ENCODE measurements at regions not wholly inside any gene's neighbourhood (a gene's known extent, or its start where the extent isn't known, plus 50 kb on each side); places are given as distances from the start of the nearest gene placed in this dataset.
"Not testable (repeated sequence)": the region's sequence is repeated elsewhere in the genome, so short reads cannot be mapped to it uniquely, and the experiment has no call there.

GRCh38 chr11:121358760-121359159 is 66.2 kb downstream of the SC5D start:
- DNase-seq: no peak

- no peak for DNase-seq
These were observed 67.0 kb downstream of the SC5D start for GRCh38 chr11:121359591-121359990.

GRCh38 chr11:121362955-121363354 is 70.4 kb downstream of the SC5D start:
- not testable (repeated sequence) for DNase-seq

- DNase-seq: no peak
These were observed 72.7 kb downstream of the SC5D start for GRCh38 chr11:121365304-121365703.

- no peak for DNase-seq
These were observed 73.5 kb downstream of the SC5D start for GRCh38 chr11:121366038-121366437.

- DNase-seq: peak; percentile 3 to 17
These were observed 74.7 kb downstream of the SC5D start for GRCh38 chr11:121367001-121367843.

- no peak for DNase-seq
These were observed 75.3 kb downstream of the SC5D start for GRCh38 chr11:121367844-121368225.

GRCh38 chr11:121368364-121369240 is 76.0 kb downstream of the SC5D start:
- DNase-seq: no peak

- no peak for DNase-seq
These were observed 76.8 kb downstream of the SC5D start for GRCh38 chr11:121369366-121369765.

- DNase-seq: no peak
These were observed 79.5 kb downstream of the SC5D start for GRCh38 chr11:121372028-121372427.

DNA sequence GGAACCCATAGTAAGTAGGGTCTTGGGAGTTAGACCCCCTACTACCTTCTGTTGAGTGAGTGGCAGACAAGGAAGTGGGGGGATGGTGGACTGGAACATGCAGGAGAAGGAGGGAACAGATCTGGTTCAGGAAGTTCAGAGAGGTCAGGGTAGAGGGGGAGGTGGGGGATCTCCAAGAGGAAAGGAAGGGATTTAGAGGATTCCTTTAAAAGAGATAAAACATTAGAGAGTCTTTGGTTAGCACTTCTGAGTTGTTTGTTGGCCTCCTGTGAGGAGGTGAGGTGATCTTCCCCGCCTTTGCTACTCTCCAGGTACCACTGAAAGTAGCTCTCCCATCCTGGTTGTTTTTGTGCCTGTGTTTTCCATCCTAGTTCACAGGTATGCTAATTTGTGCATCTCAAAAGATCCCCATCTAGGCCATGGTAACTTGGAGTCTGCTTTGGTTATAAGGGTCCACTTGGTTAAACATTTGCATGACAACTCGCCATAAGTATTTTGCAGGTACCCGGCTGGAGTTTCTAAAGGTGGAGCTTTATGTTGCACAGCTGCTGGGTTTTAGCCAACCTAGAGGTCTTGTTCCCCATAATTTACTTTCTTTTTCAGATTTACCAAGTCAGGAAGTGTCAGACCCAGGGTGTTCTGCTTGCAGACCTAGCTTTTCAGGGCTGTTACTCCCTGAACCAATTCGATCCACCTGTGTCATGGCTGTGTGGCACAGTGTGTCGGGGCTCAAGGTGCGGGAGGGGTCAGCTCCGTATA is 79.3 kb upstream of the SORL1 start:
- DNase-seq: no peak

DNA sequence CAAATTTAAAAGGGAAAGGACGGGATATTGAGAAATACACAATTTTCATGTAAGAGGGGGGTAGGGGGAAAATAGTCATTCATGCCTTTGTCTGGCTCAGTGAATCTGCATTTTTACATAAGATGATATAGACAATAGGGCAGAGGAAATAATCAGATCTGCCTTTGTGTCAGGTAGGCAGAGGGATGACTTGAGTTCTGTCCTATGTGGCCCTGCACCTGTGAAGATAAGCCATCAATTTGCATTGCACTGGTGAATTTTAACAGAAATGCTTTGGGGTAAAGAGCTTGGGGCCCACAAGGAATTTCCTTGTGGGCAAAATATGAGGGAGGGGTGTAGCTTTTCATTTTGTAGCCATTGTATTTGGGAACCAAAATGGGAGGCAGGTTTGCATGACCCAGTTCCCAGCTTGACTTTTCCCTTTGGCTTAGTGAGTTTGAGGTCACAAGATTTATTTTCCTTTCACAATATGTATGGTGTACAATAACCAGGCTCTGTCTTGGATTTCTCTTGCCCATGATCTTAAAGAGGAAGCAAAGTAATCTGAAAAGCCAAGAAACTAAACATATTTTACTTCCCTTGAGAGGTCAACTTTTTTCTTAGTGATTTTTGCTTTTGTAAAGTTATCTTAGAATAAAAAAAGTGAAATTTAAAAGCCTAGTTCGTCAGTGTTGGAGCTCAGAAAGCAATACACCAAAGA is 77.7 kb upstream of the SORL1 start:
- DNase-seq: no peak

- no peak for DNase-seq
These were observed 76.0 kb upstream of the SORL1 start for GRCh38 chr11:121376130-121376529.

DNA sequence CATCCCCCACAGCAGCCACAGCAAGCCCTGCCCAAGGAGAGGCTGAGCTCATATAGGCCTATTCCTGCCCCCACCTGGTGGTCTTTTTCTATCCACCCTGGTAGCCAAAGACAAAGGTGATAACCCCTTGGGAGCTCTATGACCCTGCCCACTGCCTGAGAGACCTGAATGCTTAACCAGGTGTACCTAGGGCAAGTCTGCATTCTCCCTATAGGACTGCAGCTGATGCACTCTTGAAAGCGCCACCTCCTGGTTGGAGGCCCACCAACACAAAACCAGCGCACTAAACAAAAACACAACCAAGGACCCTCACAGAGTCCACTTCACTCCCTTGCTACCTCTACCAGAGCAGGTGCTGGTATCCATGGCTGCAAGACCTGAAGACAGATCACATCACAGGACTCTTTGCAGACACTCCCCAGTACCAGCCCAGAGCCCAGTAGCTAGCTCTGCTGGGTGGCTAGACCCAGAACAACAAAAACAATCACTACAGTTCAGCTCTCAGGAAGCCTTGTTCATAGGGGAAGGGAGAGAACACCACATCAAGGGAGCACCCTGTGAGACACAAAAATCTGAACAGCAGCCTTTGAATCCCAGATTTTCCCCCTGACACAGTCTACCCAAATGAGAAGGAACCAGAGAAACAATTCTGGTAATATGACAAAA is 72.8 kb upstream of the SORL1 start:
- peak in 1 of 2 experiments; percentile 21 for DNase-seq

DNA sequence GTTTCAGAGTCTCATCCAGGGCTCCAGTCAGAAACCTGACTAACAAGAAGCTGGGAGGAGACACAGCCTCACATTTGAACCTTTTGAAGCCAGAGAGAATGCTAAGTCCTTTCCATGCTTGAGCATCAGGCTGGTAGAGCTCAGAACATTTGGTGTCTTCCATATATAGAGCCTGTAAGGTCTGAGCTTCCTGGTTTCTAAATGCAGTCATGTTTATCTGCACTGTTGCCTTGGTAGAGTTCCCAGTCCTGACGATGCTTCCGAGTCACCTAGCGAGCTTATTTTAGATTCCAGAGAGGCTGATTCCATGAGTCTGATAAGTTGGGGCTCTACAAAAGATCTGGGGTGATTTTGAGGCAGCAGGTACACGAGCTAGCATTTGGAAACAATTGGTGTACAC is 68.4 kb upstream of the SORL1 start:
- no peak for DNase-seq

DNA sequence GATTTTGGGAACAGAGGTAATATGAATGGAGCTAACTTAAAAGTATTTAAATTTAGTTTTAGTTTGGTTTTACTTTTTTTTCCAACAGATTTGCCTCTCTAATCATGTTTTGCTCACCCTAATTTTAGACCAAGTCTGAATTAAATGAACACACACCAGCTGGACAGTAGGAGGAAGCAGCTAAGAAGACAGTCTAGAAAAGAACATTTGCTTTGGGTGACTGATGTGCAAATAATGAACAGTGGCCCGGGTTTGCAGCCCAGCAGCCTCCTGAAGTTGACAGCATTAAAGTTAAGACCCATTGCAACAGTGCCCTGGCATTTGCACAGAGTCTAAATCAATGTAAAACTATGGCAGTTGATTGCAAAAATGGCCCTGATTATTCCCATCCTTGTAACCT is 66.4 kb upstream of the SORL1 start:
- no peak for DNase-seq
